ENCODE measurements at regions not wholly inside any gene's neighbourhood (a gene's known extent, or its start where the extent isn't known, plus 50 kb on each side); places are given as distances from the start of the nearest gene placed in this dataset.
A peak's percentile ranks its signal among the peaks of the same experiment; 100 is the strongest.

- TF ChIP-seq ZFP62 (CRISPR knock-in tag; IDR thresholded peaks at IDR 0.05) (no peak), HMG20A (CRISPR knock-in tag; IDR thresholded peaks at IDR 0.05; ENCODE audit: borderline replicate concordance) (no peak), ZNF10 (CRISPR knock-in tag; IDR thresholded peaks at IDR 0.05; ENCODE audit: borderline replicate concordance, low read depth) (no peak), ZNF598 (CRISPR knock-in tag; IDR thresholded peaks at IDR 0.05; ENCODE audit: borderline replicate concordance) (no peak), ISX (CRISPR knock-in tag; conservative IDR thresholded peaks at IDR 0.05) (no peak), ZNF660 (CRISPR knock-in tag; IDR thresholded peaks at IDR 0.05; ENCODE audit: borderline replicate concordance, low read depth) (no peak), ZNF781 (CRISPR knock-in tag; IDR thresholded peaks at IDR 0.05; ENCODE audit: borderline replicate concordance, not compliant biosample characterization) (no peak), PHF5A (CRISPR knock-in tag; IDR thresholded peaks at IDR 0.05; ENCODE audit: low read depth, unreplicated experiment) (no peak), ZSCAN12 (CRISPR knock-in tag; IDR thresholded peaks at IDR 0.05) (no peak), GFI1 (CRISPR knock-in tag; IDR thresholded peaks at IDR 0.05; ENCODE audit: borderline replicate concordance) (0 out of 2 replicates have a peak, but pooled peaks have one; percentile 11), HOXA7 (CRISPR knock-in tag; IDR thresholded peaks at IDR 0.05) (no peak), ZNF687 (CRISPR knock-in tag; IDR thresholded peaks at IDR 0.05) (0 out of 2 replicates have a peak, but pooled peaks have one; percentile 34), NFKBIZ (CRISPR knock-in tag; IDR thresholded peaks at IDR 0.05) (no peak), PLRG1 (conservative IDR thresholded peaks at IDR 0.05) (no peak), ZNF576 (CRISPR knock-in tag; IDR thresholded peaks at IDR 0.05) (no peak), TOE1 (CRISPR knock-in tag; IDR thresholded peaks at IDR 0.05) (no peak), ZNF274 (CRISPR knock-in tag; IDR thresholded peaks at IDR 0.05) (no peak), PAXIP1 (CRISPR knock-in tag; conservative IDR thresholded peaks at IDR 0.05) (peak; percentile 44; the same call in 1 of the 2 replicates), PITX1 (CRISPR knock-in tag; IDR thresholded peaks at IDR 0.05) (no peak), ZNF331 (CRISPR knock-in tag; IDR thresholded peaks at IDR 0.05) (0 out of 2 replicates have a peak, but pooled peaks have one; percentile 18), ZFP91 (CRISPR knock-in tag; IDR thresholded peaks at IDR 0.05; ENCODE audit: borderline replicate concordance) (no peak), KMT2B (CRISPR knock-in tag; IDR thresholded peaks at IDR 0.05) (no peak), ZNF510 (CRISPR knock-in tag; IDR thresholded peaks at IDR 0.05; ENCODE audit: low read depth) (no peak)
Observed at GRCh38 chr1:25126562-25126961, 105.7 kb downstream of the SYF2 start (continued).

Measured in HepG2 (cell line).